SH-SY5Y (cell line): ENCODE measurements at regions not wholly inside any gene's neighbourhood (a gene's known extent, or its start where the extent isn't known, plus 50 kb on each side); places are given as distances from the start of the nearest gene placed in this dataset.

Experiments used
- GATA2 ChIP-seq: IDR thresholded peaks from 2 replicates; pipeline ENCODE4 v1.6.1; 2011; ENCODE audit warnings: mild to moderate bottlenecking, low read depth, low read length
- GATA3 ChIP-seq: IDR thresholded peaks from 2 replicates; pipeline ENCODE4 v1.6.1; 2011; ENCODE audit warnings: low read depth, mild to moderate bottlenecking, low read length, moderate library complexity

DNA sequence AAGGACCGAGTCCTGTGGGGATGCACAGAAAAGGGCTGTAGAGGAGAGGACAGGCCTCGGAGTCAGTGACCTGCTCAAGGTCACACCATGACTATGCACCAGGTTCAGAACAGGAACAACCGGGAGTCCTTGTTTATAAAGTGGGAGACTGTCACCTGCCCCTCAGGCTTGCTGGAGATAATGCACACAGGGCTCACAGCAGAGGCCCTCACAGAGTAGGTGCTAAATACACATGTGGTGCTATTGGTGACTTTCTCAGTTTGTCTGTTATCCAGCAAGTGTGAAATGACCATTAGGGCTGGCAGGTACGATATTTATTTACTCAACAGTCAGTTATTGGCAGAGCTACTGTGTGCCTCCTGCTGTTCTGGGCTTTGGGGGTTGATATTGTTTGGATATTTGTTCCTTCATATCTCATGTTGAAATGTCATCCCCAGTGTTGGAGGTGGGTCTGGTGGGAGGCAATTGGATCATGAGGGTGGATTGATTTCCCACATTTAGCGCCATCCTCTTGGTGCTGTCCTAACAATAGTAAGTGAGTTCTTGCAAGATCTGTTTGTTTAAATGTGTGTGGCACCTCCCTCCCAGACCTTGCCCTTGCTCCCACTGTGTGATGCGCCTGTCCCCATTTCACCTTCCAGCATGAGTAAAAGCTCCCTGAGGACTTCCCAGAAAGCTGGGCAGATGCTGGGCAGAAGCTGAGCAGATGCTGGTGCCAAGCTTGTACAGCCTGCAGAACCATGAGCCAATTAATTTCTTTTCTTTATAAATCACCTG lies 162.1 kb upstream of the MPHOSPH6 start:
- TF ChIP-seq GATA3 (no peak), GATA2 (no peak)

GRCh38 chr16:82331397-82331796 lies 161.4 kb upstream of the MPHOSPH6 start:
- TF ChIP-seq GATA3: no peak
- TF ChIP-seq GATA2: no peak

GRCh38 chr16:82329504-82330192 lies 159.6 kb upstream of the MPHOSPH6 start:
- TF ChIP-seq GATA2 (no peak), GATA3 (no peak)

- TF ChIP-seq GATA3: no peak
- no peak for TF ChIP-seq GATA2
These were observed 159.0 kb upstream of the MPHOSPH6 start for GRCh38 chr16:82328881-82329469.

DNA sequence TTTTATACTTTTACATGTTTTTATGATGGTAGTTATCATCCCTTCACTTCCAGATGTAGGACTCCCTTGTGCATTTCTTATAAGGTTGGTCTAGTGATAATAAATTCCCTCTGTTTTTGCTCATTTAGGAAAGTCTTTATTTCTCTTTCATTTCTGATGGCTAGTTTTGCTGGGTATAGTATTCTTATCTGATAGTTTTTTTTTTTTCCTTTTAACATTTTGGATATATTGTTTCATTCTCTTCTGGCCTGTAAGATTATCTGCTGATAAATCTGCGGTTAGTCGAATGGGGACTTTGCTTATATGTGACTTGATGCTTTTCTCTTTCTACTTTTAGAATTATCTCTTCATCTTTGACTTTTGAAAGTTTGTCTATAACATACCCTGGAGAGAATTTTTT lies 153.1 kb upstream of the MPHOSPH6 start:
- TF ChIP-seq GATA3 (no peak), GATA2 (no peak)

GRCh38 chr16:82322177-82322576 lies 152.2 kb upstream of the MPHOSPH6 start:
- no peak for TF ChIP-seq GATA3
- TF ChIP-seq GATA2: no peak

DNA sequence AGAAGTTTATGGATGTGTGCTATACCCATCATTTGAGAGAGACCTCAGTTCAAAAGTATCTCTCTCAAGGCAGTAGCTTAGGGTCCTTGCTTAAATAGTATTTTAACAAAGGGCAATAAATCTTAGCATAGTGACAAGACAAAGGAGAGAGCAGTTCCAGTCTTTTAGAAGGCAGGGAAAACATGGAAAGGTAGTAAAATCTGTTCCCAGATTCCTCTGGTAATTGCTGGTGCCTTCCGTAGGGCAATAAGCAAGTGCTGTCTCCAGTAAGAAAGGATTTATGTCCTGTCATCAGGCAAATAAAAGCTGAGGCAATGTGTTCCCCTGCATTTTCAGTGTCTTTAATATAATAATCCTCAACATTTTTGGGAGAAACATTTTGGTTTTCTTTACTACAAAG lies 149.0 kb upstream of the MPHOSPH6 start:
- TF ChIP-seq GATA3 (no peak), GATA2 (no peak)

- TF ChIP-seq GATA3 (no peak), GATA2 (no peak)
These were observed 147.6 kb upstream of the MPHOSPH6 start for GRCh38 chr16:82317411-82318167.

DNA sequence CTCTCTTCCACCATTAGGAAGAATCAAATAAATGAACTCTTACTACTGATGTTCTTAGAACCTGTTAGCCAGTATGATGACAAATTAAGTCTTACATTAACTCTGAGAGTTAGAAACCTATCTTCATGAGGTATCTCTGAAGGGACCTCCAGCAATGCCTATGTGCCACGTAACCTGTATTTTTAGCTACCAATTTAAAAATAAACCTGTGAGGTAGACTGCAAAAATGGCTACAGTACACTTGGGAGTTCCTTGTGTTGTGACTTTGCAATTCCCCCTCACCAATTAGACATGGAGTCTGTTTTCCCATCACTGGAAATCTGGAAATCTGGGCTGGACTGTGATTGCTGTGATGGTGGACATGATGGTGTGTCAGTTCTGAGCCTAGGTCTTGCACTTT lies 143.7 kb upstream of the MPHOSPH6 start:
- no peak for TF ChIP-seq GATA2
- no peak for TF ChIP-seq GATA3

DNA sequence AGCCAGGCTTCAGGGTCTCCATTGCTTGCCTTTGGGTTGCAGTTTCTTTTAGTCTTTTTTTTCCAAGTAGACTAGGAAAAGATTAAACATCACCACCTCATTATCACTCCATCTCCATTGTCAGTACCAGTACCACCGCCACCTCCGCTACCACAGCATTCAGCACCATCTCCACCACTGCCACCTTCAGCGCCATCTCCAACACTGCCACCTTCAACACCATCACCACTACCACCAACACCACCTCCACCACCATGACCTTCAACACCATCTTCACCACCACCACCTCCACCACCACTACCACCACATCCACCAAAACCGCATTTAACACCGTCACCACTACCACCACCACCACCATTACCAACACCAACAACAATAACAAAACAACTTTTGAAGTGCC lies 141.5 kb upstream of the MPHOSPH6 start:
- TF ChIP-seq GATA2 (no peak), GATA3 (no peak)

- TF ChIP-seq GATA3 (no peak), GATA2 (no peak)
These were observed 132.2 kb upstream of the MPHOSPH6 start for GRCh38 chr16:82302042-82302727.

DNA sequence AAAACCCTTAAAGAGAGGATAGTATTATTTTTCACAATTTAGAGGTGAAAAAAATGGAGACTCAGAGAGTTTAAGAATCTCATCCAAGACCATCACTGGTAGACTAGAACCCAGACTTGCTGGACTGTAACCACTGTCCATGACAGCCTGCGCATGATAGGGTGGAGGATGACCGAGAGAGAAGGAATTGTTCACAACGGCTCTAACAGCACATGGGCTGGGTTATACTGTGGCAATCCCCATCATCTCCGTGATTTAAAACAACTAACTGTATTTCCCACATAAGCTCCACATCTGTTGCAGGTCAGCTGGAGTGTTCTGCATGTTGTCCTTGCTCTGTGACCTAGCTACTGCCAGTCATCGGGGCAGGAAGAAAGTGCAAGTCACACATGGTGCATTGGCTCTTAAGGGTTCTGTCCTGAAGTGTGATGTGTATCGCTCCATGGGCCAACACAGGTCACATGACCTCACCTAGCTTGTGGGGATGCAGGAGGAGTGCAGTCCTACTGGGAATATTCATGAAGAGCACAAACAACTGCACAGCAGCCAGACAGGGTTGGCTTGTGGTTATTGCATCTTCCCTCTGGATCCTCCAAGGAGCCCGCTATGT lies 131.2 kb upstream of the MPHOSPH6 start:
- TF ChIP-seq GATA2: no peak
- no peak for TF ChIP-seq GATA3

GRCh38 chr16:82300374-82300951 lies 130.4 kb upstream of the MPHOSPH6 start:
- no peak for TF ChIP-seq GATA2
- TF ChIP-seq GATA3: no peak
